Endothelial cell of umbilical vein (primary cell): ENCODE measurements at regions not wholly inside any gene's neighbourhood (a gene's known extent, or its start where the extent isn't known, plus 50 kb on each side); places are given as distances from the start of the nearest gene placed in this dataset.

Experiments used
- CTCF ChIP-seq, 2 donors: IDR thresholded peaks; 1 replicate in 1 of 2; 2 replicates in 1 of 2; pipeline ENCODE4 v1.5.1; 2011; ENCODE audit warnings: low read length in 2 of 2, mild to moderate bottlenecking in 2 of 2, moderate library complexity in 2 of 2, control low read depth in 1 of 2, inconsistent platforms in 1 of 2, low read depth in 1 of 2; ENCODE audit not compliant: insufficient read depth in 1 of 2; ENCODE audit errors: extremely low read depth in 1 of 2
- EZH2 ChIP-seq: IDR thresholded peaks from 2 replicates; pipeline ENCODE4 v1.6.1; 2012; ENCODE audit warnings: borderline replicate concordance, low read depth, mild to moderate bottlenecking, moderate library complexity, low read length, inconsistent platforms; ENCODE audit not compliant: severe bottlenecking
- GATA2 ChIP-seq: IDR thresholded peaks from 2 replicates; pipeline ENCODE4 v1.7.0; 2011; ENCODE audit warnings: low read depth, mild to moderate bottlenecking, moderate library complexity, mixed read lengths, low read length; ENCODE audit not compliant: insufficient read length, insufficient read depth
- JUN ChIP-seq: IDR thresholded peaks from 2 replicates; pipeline ENCODE4 v1.6.1; 2011; ENCODE audit warnings: borderline replicate concordance, low read depth; ENCODE audit not compliant: insufficient read length, insufficient read depth
- MAX ChIP-seq: IDR thresholded peaks from 2 replicates; pipeline ENCODE4 v1.6.1; 2011; ENCODE audit not compliant: insufficient read depth, insufficient read length
- MYC ChIP-seq: IDR thresholded peaks from one replicate; pipeline ENCODE4 v1.6.1; 2011; ENCODE audit warnings: mild to moderate bottlenecking, low read depth, low read length
- POLR2A ChIP-seq: IDR thresholded peaks from 2 replicates; pipeline ENCODE4 v1.6.1; 2012; ENCODE audit warnings: low read depth, mild to moderate bottlenecking, control low read depth, low read length
- POLR2AphosphoS5 ChIP-seq: IDR thresholded peaks from 2 replicates; pipeline ENCODE4 v1.6.1; 2012; ENCODE audit warnings: low read depth, mild to moderate bottlenecking, control low read depth, low read length, moderate library complexity; ENCODE audit not compliant: insufficient read depth

GRCh38 chr6:135109761-135110160 lies 55.1 kb upstream of the HBS1L start:
- no peak for TF ChIP-seq CTCF (IDR thresholded peaks at IDR 0.05; ENCODE audit: extremely low read depth in 1 of 2, insufficient read depth in 1 of 2, low read depth in 1 of 2, low read length in 2 of 2)
- TF ChIP-seq POLR2AphosphoS5, result no peak
- no peak for TF ChIP-seq EZH2
- TF ChIP-seq GATA2, result no peak
- TF ChIP-seq POLR2A, result no peak
- TF ChIP-seq JUN, result no peak
- no peak for TF ChIP-seq MAX
- no peak for TF ChIP-seq MYC
